ENCODE measurements at regions not wholly inside any gene's neighbourhood (a gene's known extent, or its start where the extent isn't known, plus 50 kb on each side); places are given as distances from the start of the nearest gene placed in this dataset.
A peak's percentile ranks its signal among the peaks of the same experiment; 100 is the strongest.

- DNase-seq: no peak
Measured at GRCh38 chr6:109295109-109295773, 87.0 kb downstream of the CD164 start.

DNA sequence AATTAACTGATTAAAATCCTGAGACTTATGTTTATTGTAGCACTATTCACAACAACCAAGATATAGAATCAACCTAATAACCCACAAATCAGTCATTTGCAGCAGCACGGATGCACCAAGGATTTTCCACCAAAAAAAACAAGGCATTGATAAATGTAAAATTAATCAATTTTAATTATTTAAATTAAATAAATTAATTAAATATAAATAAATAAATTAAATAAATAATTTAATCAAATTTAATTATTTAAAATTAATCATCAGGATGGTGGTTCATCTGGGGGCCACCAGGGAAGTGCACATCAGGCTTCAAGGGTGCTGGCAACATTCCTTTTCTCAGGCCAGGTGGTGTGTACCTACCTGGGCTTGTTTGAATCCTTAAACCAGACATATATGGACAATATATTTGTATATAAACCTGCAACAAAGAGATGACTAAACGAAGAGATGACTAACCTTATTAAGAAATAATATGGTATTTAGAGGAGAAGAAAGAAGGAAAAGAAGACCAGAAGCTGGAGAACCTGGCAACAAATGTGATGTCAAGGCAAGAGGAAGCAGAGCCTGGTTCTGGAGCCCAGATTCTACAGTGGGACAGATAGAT lies 89.2 kb downstream of the CD164 start:
- DNase-seq: no peak

GRCh38 chr6:109292420-109292819 lies 89.8 kb downstream of the CD164 start:
- DNase-seq: no peak

DNA sequence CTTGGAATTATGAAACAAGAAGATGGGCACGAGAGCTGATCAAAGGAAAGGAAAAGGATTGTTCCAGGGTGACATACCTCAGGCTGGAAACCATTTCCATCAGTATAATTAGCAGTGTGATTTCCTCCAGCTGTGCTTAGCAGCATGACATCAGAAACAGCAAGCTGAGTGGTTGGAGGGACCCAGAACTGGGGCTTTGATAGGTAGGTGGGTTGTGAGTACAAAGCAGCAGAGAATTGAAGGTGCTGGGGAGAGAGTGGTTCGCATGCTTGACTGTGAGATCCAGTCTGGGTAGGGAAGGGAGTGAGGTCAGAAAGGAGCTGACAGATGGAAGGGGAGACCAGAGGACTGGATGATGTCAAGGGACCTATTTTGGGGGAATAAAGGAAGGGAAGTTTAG lies 90.4 kb downstream of the CD164 start:
- no peak for DNase-seq

DNA sequence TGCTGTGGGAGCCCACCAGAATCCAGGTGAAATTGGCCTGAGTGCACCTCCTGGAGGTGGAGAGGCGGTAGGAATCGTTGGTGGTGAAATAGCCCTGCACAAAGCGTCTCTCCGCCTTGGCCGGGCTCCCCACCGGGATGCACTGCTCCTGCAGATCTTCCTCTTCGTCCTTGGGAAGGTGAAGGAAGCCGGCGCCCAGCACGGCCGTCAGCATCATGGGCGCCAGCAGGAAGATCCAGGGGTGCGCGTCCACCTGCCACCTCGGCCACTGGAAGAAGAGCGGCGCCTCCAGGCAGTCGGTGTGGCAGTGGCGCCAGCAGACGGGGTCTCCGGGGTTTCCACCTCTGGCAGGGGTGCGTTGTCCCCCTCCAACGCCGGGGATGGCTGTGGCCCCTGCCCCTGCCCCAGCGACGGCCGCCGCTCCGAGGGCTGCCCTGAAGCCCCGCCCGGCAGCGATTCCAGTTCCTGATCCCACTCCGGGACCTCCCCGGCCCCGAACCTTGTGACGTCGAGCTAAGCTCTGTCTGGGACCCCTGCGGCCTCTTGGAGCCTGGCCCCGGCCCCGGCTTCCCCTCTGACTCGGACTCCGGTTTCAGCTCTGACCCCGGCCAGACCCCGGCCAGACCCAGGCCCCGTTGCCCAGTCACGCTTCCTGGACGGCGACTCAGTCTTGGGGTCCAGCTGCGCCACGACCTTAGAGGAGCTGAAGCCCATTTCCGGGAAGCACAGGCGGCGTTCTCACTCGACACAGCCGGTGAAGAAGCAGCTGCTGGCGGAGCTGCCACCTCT lies 91.9 kb downstream of the CD164 start:
- no peak for DNase-seq

DNA sequence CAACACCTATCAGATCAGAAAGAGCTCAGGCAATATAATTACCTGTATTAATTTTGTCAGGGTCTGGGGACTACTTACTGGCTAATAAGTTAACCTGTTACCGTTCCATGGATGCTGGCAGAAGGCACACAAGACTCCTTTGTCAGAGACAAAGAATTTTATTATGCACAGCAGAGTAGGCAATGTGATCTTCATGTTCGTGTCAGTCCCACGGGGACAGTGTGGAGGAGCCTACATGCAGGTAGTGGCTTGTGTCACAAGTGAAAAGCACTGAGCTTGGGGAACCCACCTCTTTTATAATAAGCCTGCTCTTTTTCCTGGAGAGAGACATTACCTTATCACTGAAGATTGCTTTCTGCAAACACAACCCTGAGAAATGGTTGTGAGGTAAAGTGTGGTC lies 96.9 kb downstream of the CD164 start:
- DNase-seq: no peak

GRCh38 chr6:109284675-109285074 lies 97.6 kb downstream of the CD164 start:
- DNase-seq: peak; percentile 24

GRCh38 chr6:109282756-109283155 lies 99.5 kb downstream of the CD164 start:
- DNase-seq: no peak

DNA sequence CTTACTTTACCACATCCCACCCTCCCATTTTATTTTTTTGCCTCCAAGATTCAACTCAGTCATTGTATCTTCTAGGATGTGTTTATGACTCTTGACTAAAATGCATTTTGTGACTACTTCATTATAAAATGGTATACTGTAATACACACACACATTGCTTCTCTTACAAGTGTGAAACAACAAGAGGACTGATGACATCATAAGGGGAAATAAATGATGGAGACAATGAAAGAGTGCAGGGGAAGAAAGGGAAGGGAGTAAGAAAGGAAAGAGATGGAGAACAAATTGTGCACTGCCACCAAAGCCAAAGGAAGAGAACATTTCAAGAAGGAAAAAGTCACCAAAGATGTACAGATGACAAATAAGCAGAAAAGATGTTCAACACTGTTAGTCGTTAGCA lies 102.6 kb downstream of the CD164 start:
- DNase-seq: no peak

- DNase-seq: no peak
Measured at GRCh38 chr6:109271622-109272021, 110.6 kb downstream of the CD164 start.

DNA sequence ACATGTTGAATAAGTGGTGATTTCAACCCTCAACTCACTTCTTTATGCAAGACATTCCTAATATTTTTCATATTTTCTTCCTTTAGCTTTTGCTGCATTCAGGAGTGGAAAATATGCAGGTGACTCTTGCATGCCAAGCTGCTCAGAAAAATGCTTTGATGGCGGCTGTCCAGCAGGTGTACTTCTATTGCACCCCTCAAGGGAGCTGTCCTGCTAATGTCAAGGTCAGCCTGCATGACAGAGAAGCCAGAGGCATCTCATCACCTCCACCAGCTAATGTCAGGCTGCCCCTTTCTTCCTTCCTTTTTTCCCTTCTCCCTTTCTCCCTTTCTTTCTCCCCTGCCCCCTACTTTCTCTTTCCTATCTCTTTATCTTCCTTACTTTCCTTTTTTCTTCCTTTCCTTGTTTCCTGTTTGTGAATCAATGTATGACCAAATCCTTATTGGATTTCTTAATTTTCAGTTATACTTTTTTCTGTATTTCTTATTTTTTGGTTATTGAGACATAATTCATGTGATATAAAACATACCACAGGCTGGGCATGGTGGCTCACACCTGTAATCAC lies 112.2 kb downstream of the CD164 start:
- DNase-seq: no peak

- DNase-seq: no peak
Measured at GRCh38 chr6:109269057-109269456, 113.2 kb downstream of the CD164 start.

DNA sequence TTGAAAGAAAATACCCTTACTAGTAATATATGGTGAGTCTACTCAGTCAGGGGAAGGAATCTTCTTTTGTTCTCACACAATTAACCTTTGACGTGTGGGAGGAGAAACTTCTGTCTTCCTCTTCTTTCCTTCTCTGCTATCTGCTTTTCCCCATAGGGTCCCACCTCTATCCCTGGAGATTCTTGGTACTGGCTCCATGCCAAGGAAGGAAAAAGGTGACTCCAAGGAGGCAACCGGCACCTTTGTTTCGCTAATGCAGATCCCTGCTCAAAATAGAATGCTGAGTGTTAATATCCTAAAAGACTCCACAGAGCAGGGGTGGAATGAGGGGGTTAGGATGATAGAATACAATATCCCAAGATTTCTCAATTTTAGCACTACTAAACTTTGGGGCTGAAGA lies 116.7 kb downstream of the CD164 start:
- DNase-seq: no peak

DNA sequence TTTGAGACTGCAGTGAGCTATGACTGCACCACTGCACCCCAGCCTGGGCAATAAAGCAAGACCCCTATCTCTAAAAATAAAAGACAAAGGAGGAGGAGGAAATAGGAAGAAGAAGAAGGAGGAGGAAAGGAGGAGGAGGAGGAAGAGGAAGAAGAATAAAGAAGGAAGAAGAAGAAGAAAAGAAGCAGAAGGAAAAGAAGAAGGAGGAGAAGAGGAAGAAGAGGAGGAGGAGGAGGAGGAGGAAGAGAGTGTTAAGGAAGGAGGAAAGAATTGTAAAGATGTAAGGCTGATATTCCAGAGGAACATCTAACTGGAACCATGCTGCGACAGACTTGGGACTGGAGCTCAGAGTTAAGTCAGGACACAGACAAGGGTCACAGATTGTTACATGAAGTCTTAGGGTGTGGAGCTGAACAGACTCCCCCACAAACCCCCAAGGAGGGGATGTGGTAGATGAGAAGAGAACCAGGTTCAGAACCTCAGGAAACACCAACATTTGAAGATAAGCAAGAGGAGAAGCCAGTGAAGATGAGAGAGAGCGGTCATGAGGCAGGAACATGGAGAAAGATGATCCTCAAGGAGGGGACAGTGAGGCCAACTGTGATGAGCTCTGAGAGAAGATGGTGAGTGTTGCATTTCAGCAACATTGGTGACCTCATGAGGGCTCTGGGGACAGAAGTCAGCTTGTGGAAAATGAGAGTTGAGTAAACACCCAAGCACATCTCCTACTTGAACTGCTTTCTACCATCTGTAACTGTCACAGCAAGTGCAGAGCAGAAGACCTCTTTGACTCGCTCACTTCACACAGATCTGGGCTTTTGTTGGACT lies 118.2 kb downstream of the CD164 start:
- no peak for DNase-seq

GRCh38 chr6:109262261-109262660 lies 120.0 kb downstream of the CD164 start:
- no peak for DNase-seq

- DNase-seq: no peak
Measured at GRCh38 chr6:109261811-109262210, 120.5 kb downstream of the CD164 start.

DNA sequence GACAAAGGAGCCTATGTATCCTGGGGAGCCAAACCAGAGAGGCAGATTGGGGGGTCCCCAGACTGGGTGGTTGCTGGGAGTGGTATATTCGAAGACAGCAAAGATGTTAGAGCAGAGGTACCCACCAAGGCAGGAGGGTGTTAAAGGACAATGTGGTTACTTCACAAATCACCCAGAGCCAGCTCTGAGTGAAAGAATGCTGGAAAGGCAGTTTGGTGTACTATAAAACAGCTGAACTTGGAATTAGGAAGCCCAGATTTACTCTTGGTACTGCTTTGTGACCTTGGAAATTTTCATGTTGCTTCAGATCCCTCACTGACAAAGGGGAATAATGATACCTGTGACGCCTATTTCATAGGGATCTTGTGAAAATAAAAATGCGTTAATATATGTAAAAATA lies 121.6 kb downstream of the CD164 start:
- DNase-seq: no peak

GRCh38 chr6:109260126-109260525 lies 122.1 kb downstream of the CD164 start:
- no peak for DNase-seq

- no peak for DNase-seq
Measured at GRCh38 chr6:109258129-109258528, 124.1 kb downstream of the CD164 start.

- DNase-seq: no peak
Measured at GRCh38 chr6:109257494-109257893, 124.8 kb downstream of the CD164 start.

DNA sequence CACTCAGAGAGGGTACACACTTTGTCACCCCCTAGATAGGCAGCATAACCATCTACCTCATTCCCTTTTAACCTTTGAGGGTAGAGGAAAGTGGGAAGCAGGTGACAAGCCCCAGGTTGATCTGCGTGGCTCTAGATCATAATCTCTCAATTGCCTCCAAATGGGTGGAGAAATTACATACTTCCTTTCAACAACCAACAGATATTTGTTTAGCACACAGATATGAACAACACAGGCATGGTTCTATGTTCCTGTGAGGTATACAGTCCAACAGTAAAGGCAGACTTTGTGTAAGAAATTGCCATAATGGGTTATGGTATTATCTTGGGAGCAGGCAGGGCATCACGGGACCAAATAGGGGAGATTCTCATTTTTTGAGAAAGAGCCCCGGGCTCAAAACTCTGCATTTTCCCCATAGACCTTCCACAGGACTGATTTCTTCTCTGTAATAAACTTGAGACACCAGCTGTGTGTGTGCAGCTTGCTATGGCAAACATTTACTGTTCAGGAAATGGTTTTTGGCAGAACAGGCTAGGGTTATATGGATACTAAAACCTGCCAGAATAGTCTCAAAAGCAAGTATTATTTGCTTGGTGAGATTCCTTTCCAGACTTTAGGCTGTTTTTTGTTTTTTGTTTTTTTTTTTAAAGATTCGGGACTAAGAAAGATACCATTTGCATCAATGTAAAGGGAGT lies 126.2 kb downstream of the CD164 start:
- no peak for DNase-seq

DNA sequence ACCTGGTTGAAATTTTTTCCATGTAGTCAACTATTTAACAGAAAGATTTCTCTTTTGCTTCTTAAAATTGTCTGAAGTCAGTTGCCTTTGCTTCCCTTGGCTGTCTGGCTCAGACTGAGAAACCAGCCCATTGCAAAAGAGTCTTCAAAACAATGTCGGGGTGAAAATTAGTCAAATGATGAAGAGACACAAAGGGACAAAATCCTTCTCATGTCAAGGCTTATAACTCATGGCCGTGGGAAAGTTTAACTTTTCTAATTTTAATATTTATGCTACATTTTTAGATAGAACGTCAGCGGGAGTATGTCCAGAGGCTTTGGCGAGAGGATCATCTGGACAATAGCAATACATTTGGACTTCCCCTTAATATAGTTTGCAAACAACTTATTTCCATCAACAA lies 127.2 kb downstream of the CD164 start:
- no peak for DNase-seq
